ENCODE measurements at regions not wholly inside any gene's neighbourhood (a gene's known extent, or its start where the extent isn't known, plus 50 kb on each side); places are given as distances from the start of the nearest gene placed in this dataset.
"Not testable (repeated sequence)": the region's sequence is repeated elsewhere in the genome, so short reads cannot be mapped to it uniquely, and the experiment has no call there.

GRCh38 chrX:42375086-42375485 is 402.9 kb downstream of the PPP1R2C start:
- Histone ChIP-seq H3K27me3 (no peaks in the 10 kb centered on the region), H3K27ac (no peak overlapping the region), H3K4me3 (no peak overlapping the region), H3K36me3 (no peaks in the 10 kb centered on the region), H3K9me3 (no peaks in the 10 kb centered on the region), H3K4me1 (no peaks in the 10 kb centered on the region)
- DNase-seq, result no peak
- no peak for ATAC-seq
- intact Hi-C loops (cut with DNase I), result no loop called here
- TF ChIP-seq CTCF (IDR thresholded peaks at IDR 0.05), result no peak

GRCh38 chrX:42366181-42366580 is 411.8 kb downstream of the PPP1R2C start:
- H3K4me3 ChIP-seq, result no peak overlapping the region
- TF ChIP-seq CTCF (IDR thresholded peaks at IDR 0.05), result no peak

GRCh38 chrX:42362219-42362618 is 415.7 kb downstream of the PPP1R2C start:
- intact Hi-C loops (cut with DNase I), result no loop called here
- H3K4me3 ChIP-seq, result no peak overlapping the region
- no peak overlapping the region for H3K27ac ChIP-seq
- H3K9me3 ChIP-seq, result no peaks in the 10 kb centered on the region
- no peaks in the 10 kb centered on the region for H3K36me3 ChIP-seq
- no peaks in the 10 kb centered on the region for H3K4me1 ChIP-seq
- no peak for TF ChIP-seq CTCF (IDR thresholded peaks at IDR 0.05)
- DNase-seq, result no peak
- no peak for ATAC-seq
- no peaks in the 10 kb centered on the region for H3K27me3 ChIP-seq

More at GRCh38 chrX:42366181-42366580, 411.8 kb downstream of the PPP1R2C start:
- ATAC-seq (no peak), DNase-seq (no peak)
- Histone ChIP-seq H3K27me3 (no peaks in the 10 kb centered on the region), H3K9me3 (no peaks in the 10 kb centered on the region), H3K27ac (no peak overlapping the region), H3K4me1 (no peaks in the 10 kb centered on the region), H3K36me3 (no peaks in the 10 kb centered on the region)
- intact Hi-C loops (cut with DNase I), result no loop called here

- H3K27ac ChIP-seq; H3K36me3 ChIP-seq; H3K9me3 ChIP-seq; H3K4me3 ChIP-seq; DNase-seq; ATAC-seq; intact Hi-C loops (cut with DNase I); H3K27me3 ChIP-seq; H3K4me1 ChIP-seq: not testable (repeated sequence)
These were observed 419.6 kb upstream of the CASK start for GRCh38 chrX:42342981-42343380.
